PC-3 (cell line): ENCODE measurements at regions not wholly inside any gene's neighbourhood (a gene's known extent, or its start where the extent isn't known, plus 50 kb on each side); places are given as distances from the start of the nearest gene placed in this dataset.

Experiments
- ATAC-seq: fragments of 200-7000 bp; cut with Tn5 transposase; 2 replicates; pipeline ENCODE4 v1.9.1; 2020; ENCODE audit warnings: mild to moderate bottlenecking, moderate library complexity
- BruUV-seq: library from RNA; stranded (reverse); fragments of 400-500 nt; replicated peaks from 2 replicates; lab custom pipeline; 2021; lab: Mats Ljungman, UMichigan
- CTCF ChIA-PET: fragments of 300-600 bp; sonication (Branson Sonifier 250); formaldehyde crosslinking; loops from one replicate; lab custom pipeline; 2022; ENCODE audit warnings: antibody characterized with exemption; lab: Charles Lee
- POLR2A ChIA-PET: fragments of 300-600 bp; sonication (Branson Sonifier 250); formaldehyde crosslinking; loops from one replicate; lab custom pipeline; 2022; ENCODE audit warnings: antibody characterized with exemption; ENCODE audit not compliant: unreplicated experiment; lab: Charles Lee
- DNase-seq: peaks from one replicate; pipeline ENCODE4 v3.0.0-alpha.2; 2015
- H2AFZ ChIP-seq: fragments of 300-600 bp; sonication (generic); 2 replicates; pipeline ENCODE4 v1.6.0; 2016; ENCODE audit warnings: antibody characterized with exemption, low read length
- H3F3A ChIP-seq: fragments of 300-600 bp; sonication (generic); one replicate; pipeline ENCODE4 v1.6.0; 2017; ENCODE audit warnings: antibody characterized with exemption, low read length, control low read depth, mild to moderate bottlenecking; ENCODE audit not compliant: unreplicated experiment
- H3K27ac ChIP-seq: fragments of 300-600 bp; sonication (generic); 2 replicates; pipeline ENCODE4 v1.5.1; 2016; ENCODE audit warnings: mild to moderate bottlenecking, low read length
- H3K27me3 ChIP-seq: fragments of 300-600 bp; sonication (generic); 2 replicates; pipeline ENCODE4 v1.6.1; 2016; ENCODE audit warnings: low read length, mixed read lengths
- H3K36me3 ChIP-seq: fragments of 300-600 bp; sonication (generic); 2 replicates; pipeline ENCODE4 v1.6.1; 2016; ENCODE audit warnings: low read depth, mixed run types, low read length, mixed read lengths
- H3K4me1 ChIP-seq: fragments of 300-600 bp; sonication (generic); 2 replicates; pipeline ENCODE4 v1.5.1; 2016; ENCODE audit warnings: low read length; ENCODE audit not compliant: insufficient read depth
- H3K4me2 ChIP-seq: fragments of 300-600 bp; sonication (generic); 2 replicates; pipeline ENCODE4 v1.6.0; 2016; ENCODE audit warnings: low read length
- H3K4me3 ChIP-seq: fragments of 300-600 bp; sonication (generic); 2 replicates; pipeline ENCODE4 v1.5.1; 2016; ENCODE audit warnings: mild to moderate bottlenecking, low read length, mixed read lengths
- H3K79me2 ChIP-seq: fragments of 300-600 bp; sonication (generic); 2 replicates; pipeline ENCODE4 v1.6.1; 2017; ENCODE audit warnings: low read length, mixed read lengths
- H3K9ac ChIP-seq: fragments of 300-600 bp; sonication (generic); 2 replicates; pipeline ENCODE4 v1.6.0; 2016; ENCODE audit warnings: mild to moderate bottlenecking, low read length
- H3K9me2 ChIP-seq: fragments of 300-600 bp; sonication (generic); replicated peaks from 2 replicates; pipeline ENCODE4 v1.6.1; 2016; ENCODE audit warnings: mixed run types, low read length, mixed read lengths
- H3K9me3 ChIP-seq: fragments of 300-600 bp; sonication (generic); 2 replicates; pipeline ENCODE4 v1.6.1; 2016; ENCODE audit warnings: low read length, mixed read lengths
- H4K20me1 ChIP-seq: fragments of 300-600 bp; sonication (generic); 2 replicates; pipeline ENCODE4 v1.6.1; 2016; ENCODE audit warnings: low read length, mixed read lengths
- EZH2 ChIP-seq: fragments of 300-600 bp; sonication (generic); IDR thresholded peaks from one replicate; pipeline ENCODE4 v1.6.1; 2017; ENCODE audit warnings: antibody characterized with exemption, mild to moderate bottlenecking, low read length; ENCODE audit not compliant: unreplicated experiment
- EZH2phosphoT487 ChIP-seq: fragments of 300-600 bp; sonication (generic); IDR thresholded peaks from 2 replicates; pipeline ENCODE4 v1.6.1; 2018; ENCODE audit warnings: mild to moderate bottlenecking, antibody characterized with exemption, low read length, borderline replicate concordance
- intact Hi-C: fragments of 100-400 bp; cut with micrococcal nuclease; formaldehyde crosslinking; loops from 2 replicates; pipeline ENCODE4 v1.9.0; 2023
- TF ChIP-seq, protein P1 (sequence below): fragments of 300-600 bp; sonication (generic); conservative IDR thresholded peaks from 2 replicates; pipeline ENCODE4 v1.5.1; 2017; ENCODE audit warnings: antibody characterized with exemption, low read depth, mild to moderate bottlenecking, low read length

DNA sequence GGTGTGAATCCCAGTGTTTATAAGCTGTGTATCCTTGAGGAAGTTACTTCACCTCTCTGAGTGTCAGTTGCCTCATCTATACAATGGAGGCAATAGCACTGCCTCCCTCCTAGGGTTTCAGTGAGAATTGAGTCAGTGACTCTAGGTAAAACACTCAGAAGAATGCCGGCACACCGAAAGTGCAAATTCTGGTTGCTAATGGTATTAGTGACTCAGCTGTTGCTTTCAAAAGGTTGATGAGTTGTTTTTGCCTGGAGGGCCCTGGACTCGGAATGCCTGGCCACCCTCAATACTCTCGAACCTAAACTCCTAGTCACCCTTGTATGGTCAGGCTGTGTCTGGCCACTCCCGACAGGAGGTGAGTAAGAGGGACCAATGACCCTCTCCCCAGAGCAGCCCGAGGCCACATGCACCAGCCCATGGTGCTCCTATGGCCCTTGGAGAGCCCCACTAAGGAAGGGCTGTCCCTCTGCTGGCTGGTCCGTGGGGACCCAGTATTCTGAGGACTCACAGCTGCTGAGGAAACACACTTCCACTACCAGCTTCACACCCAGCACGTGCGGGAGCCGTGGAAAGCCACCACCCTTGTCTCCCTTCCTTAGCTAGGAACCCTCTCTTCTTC is 60.2 kb downstream of the CALML3 start:
- Histone ChIP-seq H3K79me2 (no peaks in the 10 kb centered on the region), H4K20me1 (no peaks in the 10 kb centered on the region), H3K9me3 (no peaks in the 10 kb centered on the region), H3K9ac (peak overlapping the region; percentile 91), H3K27me3 (no peaks in the 10 kb centered on the region), H3K4me3 (no peak overlapping the region), H3K4me1 (peaks cover 48% of the 10 kb centered on the region), H3K4me2 (peak overlapping the region; percentile 54), H2AFZ (no peak overlapping the region), H3F3A (no peaks in the 10 kb centered on the region), H3K36me3 (no peaks in the 10 kb centered on the region; the same call in 1 of the 2 replicates), H3K27ac (peak overlapping the region; percentile 100), H3K9me2 (no peaks in the 10 kb centered on the region)
- ChIA-PET POLR2A (interaction anchor here (0.5 to 3.1 kb wide), 5 partner anchors 37 to 305 kb away, joined by 3 to 17 read pairs (median 5); partner anchors contain the start of gene FBH1), CTCF (interaction anchor here (0.5 to 1.4 kb wide), 3 partner anchors 36 to 128 kb away, joined by 3 to 6 read pairs (median 4); no protein-coding TSS in a partner anchor)
- no TSS peak for BruUV-seq
- intact Hi-C loops = loop anchor here (1.0 to 5.0 kb wide), 3 partner anchors 24 to 38 kb away; no protein-coding TSS in a partner anchor
- ATAC-seq = peak; percentile 76
- TF ChIP-seq, protein P1, sequence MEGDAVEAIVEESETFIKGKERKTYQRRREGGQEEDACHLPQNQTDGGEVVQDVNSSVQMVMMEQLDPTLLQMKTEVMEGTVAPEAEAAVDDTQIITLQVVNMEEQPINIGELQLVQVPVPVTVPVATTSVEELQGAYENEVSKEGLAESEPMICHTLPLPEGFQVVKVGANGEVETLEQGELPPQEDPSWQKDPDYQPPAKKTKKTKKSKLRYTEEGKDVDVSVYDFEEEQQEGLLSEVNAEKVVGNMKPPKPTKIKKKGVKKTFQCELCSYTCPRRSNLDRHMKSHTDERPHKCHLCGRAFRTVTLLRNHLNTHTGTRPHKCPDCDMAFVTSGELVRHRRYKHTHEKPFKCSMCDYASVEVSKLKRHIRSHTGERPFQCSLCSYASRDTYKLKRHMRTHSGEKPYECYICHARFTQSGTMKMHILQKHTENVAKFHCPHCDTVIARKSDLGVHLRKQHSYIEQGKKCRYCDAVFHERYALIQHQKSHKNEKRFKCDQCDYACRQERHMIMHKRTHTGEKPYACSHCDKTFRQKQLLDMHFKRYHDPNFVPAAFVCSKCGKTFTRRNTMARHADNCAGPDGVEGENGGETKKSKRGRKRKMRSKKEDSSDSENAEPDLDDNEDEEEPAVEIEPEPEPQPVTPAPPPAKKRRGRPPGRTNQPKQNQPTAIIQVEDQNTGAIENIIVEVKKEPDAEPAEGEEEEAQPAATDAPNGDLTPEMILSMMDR = no peak
- TF ChIP-seq EZH2phosphoT487 = no peak
- TF ChIP-seq EZH2 = no peak
- peak; percentile 91 for DNase-seq

DNA sequence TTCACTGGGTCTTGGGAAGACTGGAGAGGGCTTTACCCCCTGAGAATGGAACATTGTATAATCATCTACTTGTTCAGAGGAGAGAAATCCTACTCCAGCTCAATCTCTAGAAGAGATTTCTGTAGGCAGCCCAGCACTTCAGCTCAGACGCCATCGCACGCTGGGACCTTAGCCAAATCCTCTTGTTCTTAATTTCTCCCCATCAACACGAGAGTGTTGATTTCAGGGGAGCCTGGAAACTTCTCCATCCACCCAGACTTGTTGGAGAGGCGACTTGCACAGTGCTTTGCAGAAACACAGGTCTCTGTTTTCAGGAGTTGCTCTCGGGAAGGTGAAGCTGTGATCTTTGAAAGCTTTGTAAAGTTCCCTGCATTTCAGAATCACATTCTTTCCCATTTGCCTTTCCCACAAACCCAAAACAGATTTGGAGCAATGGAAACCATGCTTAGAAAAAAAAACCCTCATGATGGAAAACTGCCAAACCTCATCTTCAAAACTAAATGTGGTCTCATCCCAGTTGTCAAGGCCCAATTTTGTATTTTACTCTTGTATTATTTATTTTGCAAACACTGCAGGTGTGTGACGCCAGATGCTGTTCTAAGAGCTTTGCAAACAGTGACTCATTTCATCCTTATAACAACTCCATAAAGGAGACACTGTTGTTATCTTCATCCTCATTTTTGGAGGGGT is 60.9 kb downstream of the CALML3 start:
- CTCF ChIA-PET = interaction anchor here (0.5 kb wide), 1 partner anchor 129 kb away, joined by 3 read pairs; no protein-coding TSS in a partner anchor
- Histone ChIP-seq H3K36me3 (no peaks in the 10 kb centered on the region; the same call in 1 of the 2 replicates), H3K27me3 (no peaks in the 10 kb centered on the region), H3K9me2 (no peaks in the 10 kb centered on the region), H2AFZ (no peak overlapping the region), H3F3A (no peaks in the 10 kb centered on the region), H3K4me3 (no peak overlapping the region), H3K9me3 (no peaks in the 10 kb centered on the region), H4K20me1 (no peaks in the 10 kb centered on the region), H3K27ac (peak overlapping the region; percentile 100), H3K9ac (peak overlapping the region; percentile 91), H3K4me2 (peak overlapping the region; percentile 54), H3K79me2 (no peaks in the 10 kb centered on the region), H3K4me1 (peaks cover 55% of the 10 kb centered on the region)
- POLR2A ChIA-PET = interaction anchor here (0.5 to 3.1 kb wide), 4 partner anchors 37 to 140 kb away, joined by 4 to 17 read pairs (median 8); no protein-coding TSS in a partner anchor
- BruUV-seq = no TSS peak
- TF ChIP-seq, protein P1 = no peak
- TF ChIP-seq EZH2phosphoT487 (no peak), EZH2 (no peak)
- ATAC-seq (no peak), DNase-seq (peak; percentile 55)
- intact Hi-C loops = loop anchor here (1.0 to 5.0 kb wide), 3 partner anchors 25 to 38 kb away; no protein-coding TSS in a partner anchor
